B cell (primary cell): ENCODE measurements at regions not wholly inside any gene's neighbourhood (a gene's known extent, or its start where the extent isn't known, plus 50 kb on each side); places are given as distances from the start of the nearest gene placed in this dataset.

Experiments
- ATAC-seq: fragments of 200-7000 bp; cut with Tn5 transposase; one replicate; pipeline ENCODE4 v1.10.0; 2021; ENCODE audit warnings: low read depth, mild to moderate bottlenecking, moderate number of reproducible peaks, moderate library complexity
- CTCF ChIA-PET: fragments of 350-600 bp; sonication (Branson Sonifier 250); formaldehyde crosslinking; loops from one replicate; lab custom pipeline; 2021; ENCODE audit warnings: antibody characterized with exemption, inconsistent platforms; lab: Charles Lee
- POLR2A ChIA-PET: fragments of 350-600 bp; sonication (Branson Sonifier 250); formaldehyde crosslinking; loops from one replicate; lab custom pipeline; 2021; ENCODE audit warnings: antibody characterized with exemption; lab: Charles Lee
- DNase-seq: peaks from one replicate; pipeline ENCODE4 v3.0.0; 2013
- H2AFZ ChIP-seq: 2 replicates; pipeline ENCODE4 v1.6.1; 2012; ENCODE audit warnings: mild to moderate bottlenecking, low read depth, low read length; ENCODE audit not compliant: insufficient read depth, poor library complexity, severe bottlenecking
- H3K27ac ChIP-seq, 2 donors: 1 replicate in 1 of 2; 2 replicates in 1 of 2; pipeline ENCODE4 v1.5.1; 2012 to 2013; ENCODE audit warnings: low read length in 2 of 2, mild to moderate bottlenecking in 2 of 2, moderate library complexity in 1 of 2
- H3K27me3 ChIP-seq, 4 experiments: fragments of 200-600 bp in 1 of 4; sonication (generic) in 1 of 4; replicated peaks in 1 of 4; 1 replicate in 2 of 4; 2 replicates in 2 of 4; pipeline versions ENCODE4 v1.6.1 to v1.7.0; 2013 to 2016; ENCODE audit warnings: low read length in 3 of 4, mild to moderate bottlenecking in 2 of 4, mixed read lengths in 1 of 4, moderate library complexity in 1 of 4; ENCODE audit not compliant: insufficient read depth in 4 of 4, control insufficient read depth in 3 of 4; ENCODE audit errors: control extremely low read depth in 1 of 4
- H3K36me3 ChIP-seq, 2 experiments: replicated peaks in 1 of 2; 1 replicate in 1 of 2; 2 replicates in 1 of 2; pipeline versions ENCODE4 v1.6.1 to v1.7.1; 2013; ENCODE audit warnings: low read length in 1 of 2; ENCODE audit not compliant: insufficient read depth in 2 of 2, control insufficient read depth in 1 of 2; ENCODE audit errors: control extremely low read depth in 1 of 2, extremely low read depth in 1 of 2
- H3K4me1 ChIP-seq, 2 donors: fragments of 200-600 bp in 1 of 2; sonication (generic) in 1 of 2; 1 replicate in 1 of 2; 2 replicates in 1 of 2; pipeline versions ENCODE4 v1.5.1 to v1.6.1; 2013 to 2017; ENCODE audit warnings: low read length in 2 of 2; ENCODE audit not compliant: control insufficient read depth in 2 of 2, insufficient read depth in 2 of 2
- H3K4me2 ChIP-seq: replicated peaks from 2 replicates; pipeline ENCODE3; 2012; ENCODE audit warnings: mild to moderate bottlenecking, low read depth, low read length; ENCODE audit not compliant: poor library complexity, severe bottlenecking
- H3K4me3 ChIP-seq, 5 experiments: fragments of 200-600 bp in 1 of 5; sonication (generic) in 1 of 5; 1 replicate in 3 of 5; 2 replicates in 2 of 5; pipeline versions ENCODE4 v1.5.1 to v1.7.0; 2011 to 2016; ENCODE audit warnings: low read length in 4 of 5, mild to moderate bottlenecking in 4 of 5, low read depth in 2 of 5, control low read depth in 1 of 5, moderate library complexity in 1 of 5; ENCODE audit not compliant: insufficient read depth in 1 of 5; ENCODE audit errors: control extremely low read depth in 1 of 5, extremely low read depth in 1 of 5
- H3K79me2 ChIP-seq: fragments of 200-600 bp; sonication (generic); one replicate; pipeline ENCODE4 v1.6.0; 2016; ENCODE audit warnings: low read length; ENCODE audit not compliant: control insufficient read depth, insufficient read depth
- H3K9ac ChIP-seq: fragments of 200-600 bp; sonication (generic); 2 replicates; pipeline ENCODE4 v1.6.1; 2017; ENCODE audit warnings: mild to moderate bottlenecking, low read length, moderate library complexity
- H3K9me3 ChIP-seq, 3 donors: one replicate each; pipeline versions ENCODE4 v1.6.1 to v1.7.1; 2013; ENCODE audit warnings: low read length in 2 of 3; ENCODE audit not compliant: control insufficient read depth in 2 of 3, insufficient read depth in 1 of 3; ENCODE audit errors: control extremely low read depth in 1 of 3
- H4K20me1 ChIP-seq: 2 replicates; pipeline ENCODE4 v1.6.0; 2012; ENCODE audit warnings: mild to moderate bottlenecking, low read length; ENCODE audit not compliant: insufficient read depth, control insufficient read depth, poor library complexity, severe bottlenecking
- H3K27ac Mint-ChIP-seq: one replicate; pipeline ENCODE4 v1.8.0; 2021; ENCODE audit warnings: mixed read lengths
- H3K27me3 Mint-ChIP-seq: one replicate; pipeline ENCODE4 v1.8.0; 2021; ENCODE audit warnings: mixed read lengths
- H3K4me1 Mint-ChIP-seq: one replicate; pipeline ENCODE4 v1.8.0; 2021; ENCODE audit warnings: mixed read lengths
- H3K4me3 Mint-ChIP-seq: one replicate; pipeline ENCODE4 v1.8.0; 2021; ENCODE audit warnings: mixed read lengths
- H3K9me3 Mint-ChIP-seq: one replicate; pipeline ENCODE4 v1.8.0; 2022; ENCODE audit warnings: mixed read lengths; ENCODE audit not compliant: insufficient read depth
- EZH2 ChIP-seq: IDR thresholded peaks from 2 replicates; pipeline ENCODE4 v1.6.1; 2012; ENCODE audit warnings: borderline replicate concordance, low read depth, mild to moderate bottlenecking, moderate library complexity, low read length; ENCODE audit not compliant: insufficient read depth, poor library complexity, severe bottlenecking
- WGBS: methylation state at CpG from one replicate; pipeline ENCODE4 v1.1.5; 2013; ENCODE audit warnings: missing lambda C conversion rate; ENCODE audit not compliant: insufficient coverage; 5-methylcytosine and 5-hydroxymethylcytosine counted together
- intact Hi-C: fragments of 100-400 bp; cut with micrococcal nuclease; formaldehyde crosslinking; loops from one replicate; pipeline ENCODE4 v1.10.0; 2022
- TF ChIP-seq, protein P1 (sequence below): fragments of 200-600 bp; IDR thresholded peaks from one replicate; pipeline ENCODE4 v1.8.0; 2022; ENCODE audit warnings: antibody characterized with exemption, mild to moderate bottlenecking

DNA sequence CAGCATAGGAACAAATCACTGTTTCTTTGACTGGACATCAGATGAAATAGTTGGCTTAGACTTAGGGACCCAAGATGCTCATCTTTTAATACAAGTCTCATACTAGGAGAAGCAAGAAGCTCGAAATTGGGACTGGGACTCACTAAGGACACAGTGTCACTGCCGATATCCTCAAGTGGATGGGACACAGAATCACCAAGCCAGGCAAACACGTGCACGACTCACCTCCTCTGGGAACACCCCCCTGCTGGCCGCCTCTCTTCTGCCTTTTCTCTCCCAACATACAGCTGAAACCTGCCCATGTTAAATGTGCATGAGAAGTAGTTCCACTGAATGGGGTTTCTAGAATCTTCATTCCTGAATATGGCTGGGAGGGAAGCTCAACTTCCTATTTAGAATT, 106.6 kb upstream of the FAM204A start:
- intact Hi-C loops = no loop called here
- no peak for DNase-seq
- WGBS = 57% methylated on average over 4 of the region's 5 CpGs
- Histone ChIP-seq H3K79me2 (no peaks in the 10 kb centered on the region), H4K20me1 (no peaks in the 10 kb centered on the region), H3K36me3 (no peaks in the 10 kb centered on the region), H3K9ac (no peak overlapping the region), H3K27me3 (peaks cover 0 to 18% (median 3%) of the 10 kb centered on the region in 4 experiments), H3K27ac (no peak overlapping the region), H3K4me2 (no peak overlapping the region), H3K9me3 (no peaks in the 10 kb centered on the region), H2AFZ (no peak overlapping the region), H3K4me3 (no peak overlapping the region), H3K4me1 (no peaks in the 10 kb centered on the region)
- CTCF ChIA-PET = interaction anchor here (0.8 to 1.1 kb wide), 2 partner anchors 10 to 11 kb away, joined by 3 read pairs; no protein-coding TSS in a partner anchor
- POLR2A ChIA-PET = no interaction called here
- no peak for ATAC-seq
- H3K27ac Mint-ChIP-seq = no peak overlapping the region
- no peak for TF ChIP-seq EZH2
- TF ChIP-seq, protein P1, sequence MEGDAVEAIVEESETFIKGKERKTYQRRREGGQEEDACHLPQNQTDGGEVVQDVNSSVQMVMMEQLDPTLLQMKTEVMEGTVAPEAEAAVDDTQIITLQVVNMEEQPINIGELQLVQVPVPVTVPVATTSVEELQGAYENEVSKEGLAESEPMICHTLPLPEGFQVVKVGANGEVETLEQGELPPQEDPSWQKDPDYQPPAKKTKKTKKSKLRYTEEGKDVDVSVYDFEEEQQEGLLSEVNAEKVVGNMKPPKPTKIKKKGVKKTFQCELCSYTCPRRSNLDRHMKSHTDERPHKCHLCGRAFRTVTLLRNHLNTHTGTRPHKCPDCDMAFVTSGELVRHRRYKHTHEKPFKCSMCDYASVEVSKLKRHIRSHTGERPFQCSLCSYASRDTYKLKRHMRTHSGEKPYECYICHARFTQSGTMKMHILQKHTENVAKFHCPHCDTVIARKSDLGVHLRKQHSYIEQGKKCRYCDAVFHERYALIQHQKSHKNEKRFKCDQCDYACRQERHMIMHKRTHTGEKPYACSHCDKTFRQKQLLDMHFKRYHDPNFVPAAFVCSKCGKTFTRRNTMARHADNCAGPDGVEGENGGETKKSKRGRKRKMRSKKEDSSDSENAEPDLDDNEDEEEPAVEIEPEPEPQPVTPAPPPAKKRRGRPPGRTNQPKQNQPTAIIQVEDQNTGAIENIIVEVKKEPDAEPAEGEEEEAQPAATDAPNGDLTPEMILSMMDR = no peak
- H3K4me1 Mint-ChIP-seq = no peaks in the 10 kb centered on the region
- H3K9me3 Mint-ChIP-seq = peaks cover 4% of the 10 kb centered on the region
- no peak overlapping the region for H3K4me3 Mint-ChIP-seq
- peaks cover 36% of the 10 kb centered on the region for H3K27me3 Mint-ChIP-seq

- intact Hi-C loops = no loop called here
- H3K4me3 Mint-ChIP-seq = no peak overlapping the region
- Histone ChIP-seq H3K27ac (no peak overlapping the region), H2AFZ (no peak overlapping the region), H3K79me2 (no peaks in the 10 kb centered on the region), H3K36me3 (no peaks in the 10 kb centered on the region), H3K4me1 (no peaks in the 10 kb centered on the region), H3K4me3 (no peak overlapping the region), H3K4me2 (no peak overlapping the region), H3K9ac (no peak overlapping the region), H3K27me3 (peaks cover 0 to 18% (median 3%) of the 10 kb centered on the region in 4 experiments), H3K9me3 (no peaks in the 10 kb centered on the region), H4K20me1 (no peaks in the 10 kb centered on the region)
- no peak for TF ChIP-seq EZH2
- TF ChIP-seq, protein P1 = no peak
- ChIA-PET CTCF (interaction anchor here (1.1 kb wide), 1 partner anchor 12 kb away, joined by 3 read pairs; no protein-coding TSS in a partner anchor), POLR2A (no interaction called here)
- ATAC-seq = no peak
- no peak for DNase-seq
- H3K9me3 Mint-ChIP-seq = peaks cover 4% of the 10 kb centered on the region
- WGBS = 68% methylated on average over 12 of the region's 13 CpGs
- no peak overlapping the region for H3K27ac Mint-ChIP-seq
- no peaks in the 10 kb centered on the region for H3K4me1 Mint-ChIP-seq
- H3K27me3 Mint-ChIP-seq = peaks cover 36% of the 10 kb centered on the region
These were observed 105.5 kb upstream of the FAM204A start for GRCh38 chr10:118447478-118448270.
